HL-60 (cell line): ENCODE measurements at regions not wholly inside any gene's neighbourhood (a gene's known extent, or its start where the extent isn't known, plus 50 kb on each side); places are given as distances from the start of the nearest gene placed in this dataset.

Experiments
- GABPA ChIP-seq: IDR thresholded peaks from 2 replicates; pipeline ENCODE4 v1.6.1; 2012; ENCODE audit warnings: low read depth
- POLR2AphosphoS5 ChIP-seq: IDR thresholded peaks from 2 replicates; pipeline ENCODE4 v1.6.1; 2012; ENCODE audit warnings: low read depth
- TF ChIP-seq, protein P1 (sequence below): IDR thresholded peaks from one replicate; pipeline ENCODE4 v1.5.1; 2011; ENCODE audit warnings: low read length, control low read depth, inconsistent platforms; ENCODE audit not compliant: insufficient read depth
- TF ChIP-seq, protein P2 (sequence below): IDR thresholded peaks from 2 replicates; pipeline ENCODE4 v1.6.1; 2012; ENCODE audit warnings: low read depth; ENCODE audit not compliant: insufficient replicate concordance

DNA sequence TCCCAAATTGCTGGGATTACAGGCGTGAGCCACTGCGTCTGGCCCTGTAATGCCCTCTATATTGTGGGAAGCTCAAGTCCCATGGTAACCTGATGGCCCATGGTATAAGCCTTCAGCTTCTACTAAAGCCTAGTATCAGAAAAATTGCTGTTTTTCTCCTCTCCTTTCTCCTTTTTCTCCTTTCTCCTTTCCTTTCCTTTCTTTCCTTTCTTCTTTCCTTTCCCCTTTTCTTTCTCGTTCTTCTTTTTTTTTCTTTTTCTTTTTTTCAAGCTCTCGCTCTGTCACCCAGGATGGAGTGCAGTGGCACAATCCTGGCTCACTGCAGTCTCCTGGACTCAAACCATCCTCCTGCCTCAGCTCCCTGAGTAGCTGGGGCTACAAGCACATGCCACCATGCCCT is 740.7 kb downstream of the FAM133A start:
- TF ChIP-seq, protein P1, sequence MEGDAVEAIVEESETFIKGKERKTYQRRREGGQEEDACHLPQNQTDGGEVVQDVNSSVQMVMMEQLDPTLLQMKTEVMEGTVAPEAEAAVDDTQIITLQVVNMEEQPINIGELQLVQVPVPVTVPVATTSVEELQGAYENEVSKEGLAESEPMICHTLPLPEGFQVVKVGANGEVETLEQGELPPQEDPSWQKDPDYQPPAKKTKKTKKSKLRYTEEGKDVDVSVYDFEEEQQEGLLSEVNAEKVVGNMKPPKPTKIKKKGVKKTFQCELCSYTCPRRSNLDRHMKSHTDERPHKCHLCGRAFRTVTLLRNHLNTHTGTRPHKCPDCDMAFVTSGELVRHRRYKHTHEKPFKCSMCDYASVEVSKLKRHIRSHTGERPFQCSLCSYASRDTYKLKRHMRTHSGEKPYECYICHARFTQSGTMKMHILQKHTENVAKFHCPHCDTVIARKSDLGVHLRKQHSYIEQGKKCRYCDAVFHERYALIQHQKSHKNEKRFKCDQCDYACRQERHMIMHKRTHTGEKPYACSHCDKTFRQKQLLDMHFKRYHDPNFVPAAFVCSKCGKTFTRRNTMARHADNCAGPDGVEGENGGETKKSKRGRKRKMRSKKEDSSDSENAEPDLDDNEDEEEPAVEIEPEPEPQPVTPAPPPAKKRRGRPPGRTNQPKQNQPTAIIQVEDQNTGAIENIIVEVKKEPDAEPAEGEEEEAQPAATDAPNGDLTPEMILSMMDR = no peak
- TF ChIP-seq, protein P2, sequence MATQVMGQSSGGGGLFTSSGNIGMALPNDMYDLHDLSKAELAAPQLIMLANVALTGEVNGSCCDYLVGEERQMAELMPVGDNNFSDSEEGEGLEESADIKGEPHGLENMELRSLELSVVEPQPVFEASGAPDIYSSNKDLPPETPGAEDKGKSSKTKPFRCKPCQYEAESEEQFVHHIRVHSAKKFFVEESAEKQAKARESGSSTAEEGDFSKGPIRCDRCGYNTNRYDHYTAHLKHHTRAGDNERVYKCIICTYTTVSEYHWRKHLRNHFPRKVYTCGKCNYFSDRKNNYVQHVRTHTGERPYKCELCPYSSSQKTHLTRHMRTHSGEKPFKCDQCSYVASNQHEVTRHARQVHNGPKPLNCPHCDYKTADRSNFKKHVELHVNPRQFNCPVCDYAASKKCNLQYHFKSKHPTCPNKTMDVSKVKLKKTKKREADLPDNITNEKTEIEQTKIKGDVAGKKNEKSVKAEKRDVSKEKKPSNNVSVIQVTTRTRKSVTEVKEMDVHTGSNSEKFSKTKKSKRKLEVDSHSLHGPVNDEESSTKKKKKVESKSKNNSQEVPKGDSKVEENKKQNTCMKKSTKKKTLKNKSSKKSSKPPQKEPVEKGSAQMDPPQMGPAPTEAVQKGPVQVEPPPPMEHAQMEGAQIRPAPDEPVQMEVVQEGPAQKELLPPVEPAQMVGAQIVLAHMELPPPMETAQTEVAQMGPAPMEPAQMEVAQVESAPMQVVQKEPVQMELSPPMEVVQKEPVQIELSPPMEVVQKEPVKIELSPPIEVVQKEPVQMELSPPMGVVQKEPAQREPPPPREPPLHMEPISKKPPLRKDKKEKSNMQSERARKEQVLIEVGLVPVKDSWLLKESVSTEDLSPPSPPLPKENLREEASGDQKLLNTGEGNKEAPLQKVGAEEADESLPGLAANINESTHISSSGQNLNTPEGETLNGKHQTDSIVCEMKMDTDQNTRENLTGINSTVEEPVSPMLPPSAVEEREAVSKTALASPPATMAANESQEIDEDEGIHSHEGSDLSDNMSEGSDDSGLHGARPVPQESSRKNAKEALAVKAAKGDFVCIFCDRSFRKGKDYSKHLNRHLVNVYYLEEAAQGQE = no peak
- no peak for TF ChIP-seq POLR2AphosphoS5
- TF ChIP-seq GABPA = no peak
